ENCODE measurements at regions not wholly inside any gene's neighbourhood (a gene's known extent, or its start where the extent isn't known, plus 50 kb on each side); places are given as distances from the start of the nearest gene placed in this dataset.

DNA sequence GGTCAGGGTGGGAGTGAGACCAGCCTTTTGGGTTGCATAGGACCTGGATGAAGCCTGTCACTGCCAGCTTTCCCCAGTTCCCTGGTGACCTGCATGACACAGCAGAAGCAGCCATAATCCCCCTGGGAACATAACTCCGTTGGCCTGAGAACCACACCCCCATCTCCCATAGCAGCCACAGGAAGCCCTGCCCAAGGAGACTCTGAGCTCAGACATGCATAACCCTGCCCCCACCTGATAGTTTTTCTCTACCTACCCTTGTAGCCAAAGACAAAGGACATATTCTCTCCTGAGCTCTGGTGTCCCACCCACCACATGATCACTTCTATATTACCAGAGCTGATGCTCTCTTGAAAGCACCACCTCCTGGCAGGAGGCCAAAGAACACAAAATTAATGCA is 413.5 kb upstream of the HTR2A start:
- no peak for DNase-seq

DNA sequence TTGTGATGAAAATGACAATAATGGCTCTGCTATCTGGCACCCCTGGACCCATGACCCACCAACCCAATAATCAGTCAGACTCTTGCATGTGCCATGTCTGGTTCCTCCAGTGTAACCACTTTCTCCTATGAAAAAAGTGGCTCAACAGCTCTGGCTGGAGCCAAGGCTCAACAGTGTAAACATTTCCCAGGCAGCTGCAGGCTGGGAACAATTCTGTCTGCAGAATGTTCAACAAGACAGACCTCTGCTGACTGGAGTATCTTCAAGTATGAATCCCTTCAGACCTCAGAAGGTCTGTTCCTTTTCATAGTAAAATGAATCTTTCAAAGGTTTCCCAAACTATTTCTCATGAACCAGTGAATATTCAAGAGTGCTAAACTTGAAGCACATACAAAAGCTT is 410.1 kb upstream of the HTR2A start:
- DNase-seq = no peak

DNA sequence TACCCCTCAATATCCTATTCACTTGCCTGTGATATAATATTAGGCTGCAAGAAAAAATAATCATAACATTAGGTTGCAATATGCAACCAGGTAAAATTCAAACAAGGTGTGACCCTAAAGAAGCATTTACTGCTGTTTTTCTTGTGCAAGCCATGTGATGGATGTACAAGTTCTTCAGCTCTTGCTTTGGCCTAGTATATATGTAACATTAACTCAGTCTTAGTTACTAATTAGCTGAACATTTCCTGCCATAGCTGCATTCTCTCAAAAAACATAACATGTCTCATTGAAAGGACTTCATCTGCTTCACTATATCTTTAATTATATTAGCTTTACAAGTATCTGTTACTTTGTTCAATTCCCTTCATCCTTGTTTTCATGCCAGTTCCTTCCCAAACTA is 406.8 kb upstream of the HTR2A start:
- DNase-seq = no peak

DNA sequence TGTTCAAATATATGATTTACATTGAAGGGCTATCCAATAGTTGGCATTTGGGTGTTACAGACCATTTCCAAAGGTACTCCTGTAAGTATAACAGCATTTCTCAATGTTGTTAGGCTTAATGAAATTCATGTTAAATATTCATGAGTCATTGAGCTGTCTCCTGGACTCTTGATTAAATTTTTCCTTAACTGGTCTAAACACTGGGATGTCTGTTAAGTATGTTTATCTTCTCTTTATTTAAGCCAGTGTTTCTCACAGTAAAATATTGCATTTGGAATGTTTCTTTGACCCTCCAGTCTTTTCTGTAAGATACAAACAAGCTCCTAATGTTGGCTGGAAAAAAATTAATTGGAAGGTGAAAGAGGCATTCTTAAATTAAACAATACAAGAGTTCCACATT is 402.5 kb upstream of the HTR2A start:
- DNase-seq = no peak

DNA sequence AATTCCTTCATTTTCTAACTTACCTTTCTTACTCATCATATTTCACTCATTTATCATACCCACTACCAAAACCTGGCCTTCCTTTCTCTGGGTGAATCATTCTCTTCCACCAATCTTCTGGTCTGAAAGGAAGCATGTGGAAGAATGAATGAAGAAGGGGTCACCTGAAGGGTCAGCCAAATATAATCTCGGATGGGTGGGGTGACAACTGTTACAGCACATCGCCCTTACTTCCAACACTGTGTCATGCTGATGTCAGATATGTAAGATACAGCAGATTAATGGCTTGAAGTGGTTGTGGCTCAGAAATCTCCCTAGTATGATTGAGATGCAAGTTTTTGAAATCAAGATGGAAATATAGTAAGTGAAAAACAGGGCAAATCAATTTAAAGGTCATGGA is 401.7 kb upstream of the HTR2A start:
- no peak for DNase-seq

DNA sequence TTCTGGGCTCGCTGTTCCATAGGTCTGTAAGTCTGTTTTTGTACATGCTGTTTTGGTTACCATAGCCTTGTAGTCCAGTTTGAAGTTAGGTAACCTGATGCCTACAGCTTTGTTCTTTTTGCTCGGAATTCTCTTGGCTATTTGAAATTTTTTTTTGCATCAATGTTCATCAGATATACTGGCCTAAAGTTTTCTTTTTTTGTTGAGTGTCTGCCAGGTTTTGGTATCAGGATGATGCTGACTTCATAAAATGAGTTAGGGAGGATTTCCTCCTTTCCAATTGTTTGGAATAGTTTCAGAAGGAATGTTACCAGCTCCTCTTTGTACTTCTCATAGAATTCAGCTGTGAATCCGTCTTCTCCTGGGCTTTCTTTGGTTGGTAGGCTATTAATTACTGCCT is 397.8 kb upstream of the HTR2A start:
- no peak for DNase-seq

DNA sequence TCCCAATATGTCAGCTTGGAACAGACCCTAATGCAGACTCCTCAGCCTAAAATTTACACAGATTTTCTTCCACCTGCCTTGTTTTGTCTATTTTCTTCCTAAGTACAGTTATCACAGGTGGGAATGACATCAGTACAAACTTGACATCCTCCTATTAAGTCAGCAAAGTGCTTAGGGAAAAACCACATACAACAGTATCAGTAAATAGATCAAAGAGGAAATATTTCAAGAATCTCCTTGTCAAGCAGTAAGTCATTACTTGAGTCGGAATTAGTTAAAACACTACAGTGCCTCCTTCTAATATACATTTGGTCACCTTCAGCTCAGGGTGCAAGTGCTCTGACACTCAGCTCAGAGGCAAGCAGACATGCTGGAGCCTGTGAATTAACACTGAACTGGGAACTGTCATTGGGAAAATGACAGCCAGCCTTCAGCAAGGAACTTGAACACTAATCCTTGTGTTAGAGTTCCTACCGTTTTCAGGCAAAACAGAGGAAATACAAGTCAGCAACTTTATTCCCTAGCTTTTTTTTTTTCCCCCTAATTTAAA is 394.3 kb upstream of the HTR2A start:
- no peak for DNase-seq

DNA sequence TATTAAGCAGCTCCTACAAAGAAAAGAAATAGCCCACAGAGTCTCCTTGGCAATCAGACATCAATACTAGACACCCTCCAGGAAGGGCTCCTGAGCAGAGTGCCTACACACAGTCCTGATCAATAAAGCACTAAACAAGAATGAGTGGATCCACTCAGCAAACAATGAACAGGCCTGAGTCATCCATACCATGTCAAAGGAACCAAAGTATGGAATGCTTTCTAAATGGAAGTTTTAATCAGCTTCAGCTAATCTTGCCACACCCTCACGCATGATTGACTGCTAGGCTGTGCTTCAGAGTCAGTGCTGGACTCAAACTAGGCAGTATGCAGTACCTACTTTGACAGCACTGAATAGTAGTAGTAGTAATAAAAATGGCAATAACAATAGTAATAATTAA is 392.7 kb upstream of the HTR2A start:
- no peak for DNase-seq

DNA sequence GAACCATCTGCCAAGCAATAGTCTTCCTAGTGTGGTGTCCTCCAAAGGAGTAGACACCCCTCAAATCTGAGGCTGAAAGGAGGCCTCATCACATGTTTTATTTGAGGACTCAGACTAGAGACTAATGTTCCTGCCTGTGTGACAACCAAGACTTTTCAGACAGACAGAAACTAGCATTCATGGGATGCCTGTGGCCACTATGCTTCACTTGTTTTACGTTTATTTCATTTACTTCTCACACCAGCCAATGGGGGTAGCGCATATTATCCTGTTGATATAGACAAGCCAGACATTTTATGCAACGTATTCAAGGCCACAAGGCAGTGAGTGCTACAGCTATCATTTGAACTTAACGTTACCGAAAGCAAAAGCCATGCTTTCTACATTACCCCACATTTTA is 391.7 kb upstream of the HTR2A start:
- DNase-seq = no peak

DNA sequence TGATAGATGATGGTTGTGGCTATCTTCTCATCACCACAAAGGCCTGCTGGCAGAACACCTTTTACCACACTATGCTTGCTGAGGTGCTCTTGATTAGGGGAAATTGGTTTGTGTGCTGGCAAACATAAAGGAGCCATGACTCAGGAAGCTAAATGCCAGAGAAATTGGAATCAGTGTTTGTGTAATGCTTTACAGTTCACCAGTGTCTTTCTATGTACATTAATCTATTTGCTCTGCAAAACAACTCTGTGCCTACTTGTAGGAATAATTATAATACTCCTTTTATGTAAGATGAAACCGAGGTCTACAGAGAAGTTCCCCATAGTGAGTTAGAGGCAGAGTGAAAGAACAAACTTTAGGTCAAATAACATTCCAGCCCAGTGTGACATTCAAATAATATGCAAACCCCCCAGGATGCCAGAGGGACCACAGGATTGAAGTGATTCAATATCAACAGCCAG is 390.5 kb upstream of the HTR2A start:
- DNase-seq = no peak

DNA sequence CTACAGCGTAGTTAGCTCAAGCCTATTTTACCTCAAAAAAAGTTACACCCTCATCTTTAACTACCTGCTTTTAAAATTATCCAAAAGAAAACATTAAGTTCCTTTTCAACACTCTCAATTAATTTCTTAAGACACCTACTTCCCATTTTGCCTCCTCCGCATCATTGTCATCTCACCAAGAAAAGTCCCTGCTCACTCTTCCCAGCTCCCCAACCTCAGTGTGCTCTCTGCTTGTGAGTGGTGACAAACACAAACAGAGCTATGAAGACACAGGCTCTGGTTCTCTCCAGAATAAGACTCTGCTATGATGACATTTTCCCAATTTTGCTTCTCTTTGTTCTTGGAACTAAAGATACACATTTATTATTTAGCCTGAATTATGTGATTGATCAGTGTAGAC is 385.1 kb upstream of the HTR2A start:
- no peak for DNase-seq

DNA sequence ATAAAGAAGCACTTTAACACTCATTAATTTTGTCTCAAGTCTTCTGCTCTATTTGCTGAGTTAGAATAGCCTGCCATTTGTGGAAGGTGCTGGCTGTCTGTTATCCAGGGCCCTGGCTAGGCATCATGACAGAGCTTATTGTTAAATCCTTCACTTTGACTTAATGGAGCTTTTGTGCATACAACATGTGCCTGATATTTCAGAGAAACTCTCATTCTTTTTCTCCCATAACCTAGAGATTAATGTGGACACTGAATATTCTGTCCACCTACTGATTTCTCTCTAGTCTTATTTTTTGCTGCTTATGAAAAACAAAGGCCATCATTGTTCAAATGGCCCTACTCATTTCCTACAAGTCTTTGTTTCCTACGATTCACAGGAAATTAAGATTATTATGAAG is 383.1 kb upstream of the HTR2A start:
- DNase-seq = no peak

DNA sequence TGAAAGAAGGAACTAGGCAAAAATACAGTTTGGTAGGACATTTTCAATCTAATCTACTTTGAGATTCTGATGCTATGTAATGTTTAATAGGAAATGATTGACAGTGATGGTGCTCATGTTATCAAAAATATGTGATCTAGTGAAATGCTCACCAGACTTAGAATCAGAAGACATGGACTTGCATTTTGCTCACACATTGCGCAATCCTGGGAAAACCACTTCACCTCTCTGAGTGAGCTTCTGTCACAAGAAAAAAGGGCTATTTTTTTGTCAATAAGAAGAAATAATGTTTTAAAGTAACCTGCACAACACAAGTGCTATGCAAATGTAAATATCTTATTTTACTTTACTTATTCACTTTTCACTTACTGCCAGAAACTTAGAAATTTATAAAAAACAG is 380.9 kb upstream of the HTR2A start:
- no peak for DNase-seq

DNA sequence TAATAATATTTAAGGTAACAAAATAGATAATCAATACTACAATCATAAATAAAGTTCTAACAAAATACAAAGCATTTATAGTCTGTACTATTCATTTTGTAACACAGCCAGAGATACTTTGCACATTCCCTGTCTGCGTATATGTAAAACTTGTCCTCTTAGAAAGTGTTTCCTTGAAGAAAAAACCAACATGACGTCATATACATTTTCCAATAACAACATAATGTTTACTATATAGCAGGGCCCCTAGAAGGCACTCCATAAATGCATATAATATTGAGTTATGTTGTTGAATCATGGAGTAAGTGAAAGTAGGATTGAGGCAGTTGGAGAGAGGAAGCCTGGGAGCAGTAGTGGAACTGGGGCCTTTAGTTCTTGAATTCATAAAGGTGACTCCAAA is 371.4 kb upstream of the HTR2A start:
- DNase-seq = no peak

DNA sequence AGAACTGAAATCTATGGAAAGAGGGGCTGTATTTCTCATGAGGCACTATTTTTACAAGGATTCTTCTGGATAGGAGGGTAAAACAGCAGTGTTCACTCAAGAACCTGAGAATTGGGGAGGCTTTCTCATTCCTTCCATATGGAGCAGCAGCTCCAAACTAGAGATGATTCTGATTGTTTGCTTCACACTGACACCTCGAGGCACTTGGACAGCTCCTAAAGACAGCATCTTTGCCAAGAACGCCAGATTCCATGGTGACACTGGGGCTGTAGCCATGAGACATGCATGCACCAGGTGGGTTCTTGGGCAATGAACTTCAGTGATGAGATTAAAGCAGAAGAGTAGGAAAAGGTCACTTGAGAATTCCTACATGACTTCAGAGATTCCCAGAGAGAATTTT is 361.5 kb upstream of the HTR2A start:
- DNase-seq = no peak

DNA sequence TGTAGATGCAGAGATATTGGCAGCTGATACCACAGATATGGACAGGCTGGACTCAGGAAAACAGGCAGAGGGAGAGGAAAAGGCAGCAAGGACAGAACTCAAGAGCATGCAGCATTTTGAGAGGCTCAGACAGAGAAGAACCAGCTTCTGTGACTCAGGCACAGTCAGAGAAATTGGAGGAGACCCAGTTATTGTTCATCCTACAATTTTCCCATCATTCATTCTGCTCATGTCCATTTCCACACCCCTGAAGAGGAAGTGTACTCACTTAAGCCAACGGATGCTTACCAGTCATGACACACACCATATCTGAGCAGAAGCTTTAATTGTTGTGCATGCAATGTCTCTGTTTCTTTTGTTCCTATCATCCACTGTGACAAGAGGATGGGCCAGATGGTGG is 359.8 kb upstream of the HTR2A start:
- DNase-seq = no peak

DNA sequence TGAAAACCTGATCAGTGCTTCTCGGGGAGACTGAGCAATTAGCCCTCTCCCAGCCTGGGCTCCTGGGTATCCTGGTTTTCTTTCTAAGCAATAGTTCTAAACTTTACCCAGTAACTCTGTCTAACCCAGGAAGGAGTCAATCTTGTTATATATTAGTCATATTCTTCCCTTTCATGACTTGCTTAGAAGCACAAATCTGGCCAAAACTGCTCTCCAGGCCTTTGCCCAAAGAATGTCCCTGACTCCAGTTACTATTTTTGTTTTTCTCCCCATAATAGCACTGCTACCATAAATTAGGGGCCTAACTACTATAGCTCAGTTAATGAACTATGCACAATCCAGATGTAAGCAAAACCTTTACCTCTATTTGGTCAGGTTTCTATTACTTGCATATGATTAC is 355.8 kb upstream of the HTR2A start:
- DNase-seq = no peak

DNA sequence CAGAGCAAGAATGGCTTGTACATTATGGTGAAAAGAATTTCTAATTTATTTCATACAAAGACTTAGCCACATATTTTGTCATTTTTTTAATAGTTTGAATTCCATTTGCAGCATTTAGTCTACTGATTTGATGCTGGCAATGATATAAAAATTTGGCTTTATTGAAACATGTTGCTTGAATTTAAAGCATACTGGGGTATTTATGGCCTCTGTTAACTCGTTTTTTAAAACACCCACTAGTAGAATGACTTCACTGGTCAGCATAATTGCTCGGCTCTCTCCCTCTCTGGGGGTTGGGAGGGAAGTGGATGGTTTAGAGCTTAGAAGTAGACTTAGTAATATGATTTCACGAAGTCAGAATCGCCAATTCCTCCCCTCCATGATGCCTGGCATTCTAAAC is 354.9 kb upstream of the HTR2A start:
- no peak for DNase-seq

DNA sequence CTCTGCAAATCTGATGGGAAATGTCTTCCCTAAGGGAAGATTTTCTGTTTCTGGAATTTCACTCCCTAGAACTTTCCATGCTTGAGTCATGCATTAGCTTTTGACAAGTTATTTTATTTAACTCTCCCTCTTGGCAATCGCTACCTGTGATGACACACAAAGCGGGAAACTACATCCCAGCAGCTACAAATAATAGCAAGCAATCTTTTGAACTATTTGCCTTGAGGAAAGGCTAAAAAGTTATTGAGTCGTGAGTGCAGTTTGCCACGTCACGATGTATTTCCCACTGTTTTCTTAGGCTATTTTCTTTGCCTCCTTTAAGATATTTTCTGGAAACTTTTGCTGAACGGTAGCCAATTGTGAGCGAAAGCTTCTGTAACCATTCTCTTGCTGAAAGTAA is 353.3 kb upstream of the HTR2A start:
- no peak for DNase-seq

DNA sequence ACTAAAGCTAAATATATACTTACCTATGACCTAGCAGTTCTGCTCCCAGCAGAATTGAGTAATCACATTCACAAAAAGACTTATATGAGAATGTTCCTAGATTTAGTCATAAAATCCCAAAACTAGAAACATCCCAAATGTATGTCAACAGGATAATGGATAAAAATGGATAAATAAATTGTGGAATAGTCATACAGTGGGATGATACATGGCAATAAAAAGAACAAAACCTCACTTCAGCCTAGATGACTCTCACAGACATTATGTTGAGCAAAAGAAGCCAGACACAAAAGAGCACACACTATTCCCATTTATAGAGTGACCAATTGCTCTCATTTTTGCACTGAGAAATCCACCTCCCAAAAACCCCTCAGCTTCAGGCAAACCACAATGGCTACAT is 352.4 kb upstream of the HTR2A start:
- no peak for DNase-seq

DNA sequence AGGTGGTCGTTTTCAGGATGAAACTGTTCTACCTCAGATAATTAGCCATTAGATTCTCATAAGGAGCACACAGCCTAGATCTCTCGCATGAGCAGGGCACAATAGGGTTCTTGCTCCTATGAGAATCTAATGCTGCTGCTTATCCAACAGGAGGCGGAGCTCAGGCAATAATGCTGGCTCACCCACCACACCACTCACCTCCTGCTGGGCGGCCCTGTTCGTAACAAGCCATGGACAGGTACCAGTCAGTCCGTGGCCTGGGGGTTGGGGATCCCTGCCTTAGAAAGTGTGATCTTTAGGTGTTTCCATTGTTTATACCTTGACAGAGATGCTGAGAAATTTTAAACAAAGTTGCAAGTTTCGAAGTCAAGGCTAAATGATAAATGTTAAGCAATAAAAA is 344.6 kb upstream of the HTR2A start:
- no peak for DNase-seq

DNA sequence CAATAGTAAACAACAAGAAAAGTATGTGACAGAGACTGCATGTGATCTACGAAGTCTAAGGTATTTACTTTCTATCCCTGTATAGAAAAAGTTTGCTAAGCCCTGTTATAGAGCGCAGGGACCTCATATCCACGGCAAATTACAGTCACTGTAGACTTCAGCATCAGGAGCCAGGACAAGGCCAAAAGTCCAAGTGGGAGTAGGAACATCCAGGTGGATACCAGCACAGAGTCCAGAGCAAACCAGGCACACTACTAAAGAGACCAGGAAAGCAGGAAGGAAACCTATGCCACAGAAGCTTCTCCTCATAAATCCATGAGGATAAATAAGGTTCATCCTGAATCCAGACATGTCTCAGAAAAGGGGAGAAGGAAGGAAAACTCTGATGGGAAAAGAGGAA is 342.2 kb upstream of the HTR2A start:
- DNase-seq = no peak

DNA sequence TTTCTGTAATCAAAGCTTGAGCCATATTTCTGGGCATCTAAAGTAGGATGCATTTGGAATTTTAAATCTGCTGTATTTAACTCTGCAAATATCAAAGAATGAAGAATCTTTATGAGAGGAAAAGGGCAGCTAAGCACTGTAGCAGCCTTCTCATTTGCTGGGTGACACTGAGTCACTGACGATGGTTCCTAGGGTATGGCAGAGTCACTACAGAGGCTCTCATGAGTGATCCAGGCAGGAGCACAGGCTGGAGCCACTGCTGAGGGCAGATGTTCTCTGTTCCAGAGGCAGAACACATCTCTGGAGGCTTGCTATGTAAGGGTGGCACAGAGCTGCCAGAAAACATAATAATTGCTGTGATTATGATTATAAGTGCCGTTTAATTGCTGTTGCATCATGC is 340.7 kb upstream of the HTR2A start:
- DNase-seq = no peak

DNA sequence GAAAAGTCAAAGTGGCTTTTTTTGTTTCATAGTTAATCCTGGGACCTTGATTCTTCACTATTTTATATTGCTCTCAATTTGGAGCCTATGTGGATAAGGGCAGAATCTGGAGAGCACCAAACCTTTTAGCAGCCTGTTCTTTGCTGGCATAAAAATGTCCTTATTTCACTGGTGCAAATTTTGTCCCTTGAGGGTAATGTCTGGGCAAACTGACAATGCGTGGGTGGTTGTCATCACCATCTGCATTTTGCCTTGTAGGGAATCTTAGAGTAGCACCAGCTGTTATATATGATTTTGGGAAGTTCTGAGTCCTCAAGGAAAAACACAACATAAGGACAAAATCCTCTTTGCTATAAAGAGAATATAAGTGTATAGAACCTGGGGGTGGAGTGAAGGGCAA is 336.9 kb upstream of the HTR2A start:
- no peak for DNase-seq

DNA sequence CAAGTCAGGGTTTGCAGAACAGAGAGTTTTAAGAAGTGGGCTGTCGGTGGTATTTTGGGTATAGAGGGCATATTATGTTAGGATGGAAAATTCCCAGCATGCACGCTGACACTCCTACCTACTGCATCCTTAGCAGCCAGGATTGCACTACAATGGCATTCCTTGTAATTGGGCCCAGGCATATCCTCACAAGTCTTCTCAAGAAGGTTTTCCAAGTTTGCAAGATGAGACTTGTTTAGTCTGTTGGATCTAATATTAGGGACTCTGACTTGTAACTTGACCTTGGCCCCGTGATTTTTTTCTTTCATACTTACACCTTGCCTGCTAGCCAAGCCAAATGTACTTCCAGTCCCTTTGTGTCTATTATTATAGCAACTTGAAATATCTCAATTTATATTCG is 335.7 kb upstream of the HTR2A start:
- no peak for DNase-seq

DNA sequence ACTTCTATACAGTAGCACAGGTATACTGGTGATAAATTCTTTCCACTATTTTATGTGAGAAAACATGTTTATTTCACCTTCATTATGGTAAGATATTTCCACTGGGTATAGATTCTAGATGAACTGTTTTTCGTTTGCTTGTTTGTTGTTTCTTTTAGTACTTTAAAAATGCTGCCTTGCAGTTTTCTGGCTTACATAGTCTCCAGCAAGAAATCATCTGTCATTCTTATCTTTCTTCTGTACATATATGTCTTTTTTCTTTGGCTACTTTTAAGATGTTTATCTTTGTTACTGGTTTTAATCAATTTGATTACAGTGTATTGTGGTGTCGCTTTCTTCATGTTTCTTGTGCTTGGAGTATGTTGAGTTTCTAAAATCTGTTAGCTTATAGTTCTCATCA is 333.3 kb upstream of the HTR2A start:
- DNase-seq = no peak
